IPS-11a (cell line): ENCODE measurements at regions not wholly inside any gene's neighbourhood (a gene's known extent, or its start where the extent isn't known, plus 50 kb on each side); places are given as distances from the start of the nearest gene placed in this dataset.

Experiments
- H3K4me3 ChIP-seq: one replicate; pipeline ENCODE4 v1.5.1; 2013; ENCODE audit warnings: low read depth, low read length, control low read depth

GRCh38 chr3:107263269-107264021 lies 113.8 kb upstream of the CCDC54 start:
- H3K4me3 ChIP-seq, result no peak overlapping the region

GRCh38 chr3:107264888-107265287 lies 112.4 kb upstream of the CCDC54 start:
- no peak overlapping the region for H3K4me3 ChIP-seq

- H3K4me3 ChIP-seq, result no peak overlapping the region
Observed at GRCh38 chr3:107265526-107265925, 111.7 kb upstream of the CCDC54 start.

- no peak overlapping the region for H3K4me3 ChIP-seq
Observed at GRCh38 chr3:107268469-107268868, 108.8 kb upstream of the CCDC54 start.

GRCh38 chr3:107269136-107269535 lies 108.1 kb upstream of the CCDC54 start:
- no peak overlapping the region for H3K4me3 ChIP-seq

- H3K4me3 ChIP-seq, result no peak overlapping the region
Observed at GRCh38 chr3:107271787-107272387, 105.4 kb upstream of the CCDC54 start.

GRCh38 chr3:107272471-107272870 lies 104.8 kb upstream of the CCDC54 start:
- no peak overlapping the region for H3K4me3 ChIP-seq

GRCh38 chr3:107272885-107273284 lies 104.4 kb upstream of the CCDC54 start:
- H3K4me3 ChIP-seq, result no peak overlapping the region

GRCh38 chr3:107273771-107274170 lies 103.5 kb upstream of the CCDC54 start:
- H3K4me3 ChIP-seq, result no peak overlapping the region

- no peak overlapping the region for H3K4me3 ChIP-seq
Observed at GRCh38 chr3:107275511-107275910, 101.7 kb upstream of the CCDC54 start.

- no peak overlapping the region for H3K4me3 ChIP-seq
Observed at GRCh38 chr3:107283948-107284347, 93.3 kb upstream of the CCDC54 start.

GRCh38 chr3:107284612-107285011 lies 92.6 kb upstream of the CCDC54 start:
- no peak overlapping the region for H3K4me3 ChIP-seq

- H3K4me3 ChIP-seq, result no peak overlapping the region
Observed at GRCh38 chr3:107285197-107285596, 92.0 kb upstream of the CCDC54 start.

- no peak overlapping the region for H3K4me3 ChIP-seq
Observed at GRCh38 chr3:107289354-107289753, 87.9 kb upstream of the CCDC54 start.

GRCh38 chr3:107294117-107294516 lies 83.1 kb upstream of the CCDC54 start:
- no peak overlapping the region for H3K4me3 ChIP-seq

GRCh38 chr3:107297597-107297996 lies 79.6 kb upstream of the CCDC54 start:
- H3K4me3 ChIP-seq, result no peak overlapping the region

GRCh38 chr3:107307205-107307604 lies 70.0 kb upstream of the CCDC54 start:
- no peak overlapping the region for H3K4me3 ChIP-seq

GRCh38 chr3:107308716-107309115 lies 68.5 kb upstream of the CCDC54 start:
- no peak overlapping the region for H3K4me3 ChIP-seq

- H3K4me3 ChIP-seq, result no peak overlapping the region
Observed at GRCh38 chr3:107309312-107309711, 67.9 kb upstream of the CCDC54 start.

GRCh38 chr3:107313711-107314110 lies 63.5 kb upstream of the CCDC54 start:
- no peak overlapping the region for H3K4me3 ChIP-seq

GRCh38 chr3:107315141-107315540 lies 62.1 kb upstream of the CCDC54 start:
- H3K4me3 ChIP-seq, result no peak overlapping the region

GRCh38 chr3:107323723-107324122 lies 53.5 kb upstream of the CCDC54 start:
- no peak overlapping the region for H3K4me3 ChIP-seq

- no peak overlapping the region for H3K4me3 ChIP-seq
Observed at GRCh38 chr3:107325446-107325845, 51.8 kb upstream of the CCDC54 start.
